ENCODE measurements at regions not wholly inside any gene's neighbourhood (a gene's known extent, or its start where the extent isn't known, plus 50 kb on each side); places are given as distances from the start of the nearest gene placed in this dataset.

DNA sequence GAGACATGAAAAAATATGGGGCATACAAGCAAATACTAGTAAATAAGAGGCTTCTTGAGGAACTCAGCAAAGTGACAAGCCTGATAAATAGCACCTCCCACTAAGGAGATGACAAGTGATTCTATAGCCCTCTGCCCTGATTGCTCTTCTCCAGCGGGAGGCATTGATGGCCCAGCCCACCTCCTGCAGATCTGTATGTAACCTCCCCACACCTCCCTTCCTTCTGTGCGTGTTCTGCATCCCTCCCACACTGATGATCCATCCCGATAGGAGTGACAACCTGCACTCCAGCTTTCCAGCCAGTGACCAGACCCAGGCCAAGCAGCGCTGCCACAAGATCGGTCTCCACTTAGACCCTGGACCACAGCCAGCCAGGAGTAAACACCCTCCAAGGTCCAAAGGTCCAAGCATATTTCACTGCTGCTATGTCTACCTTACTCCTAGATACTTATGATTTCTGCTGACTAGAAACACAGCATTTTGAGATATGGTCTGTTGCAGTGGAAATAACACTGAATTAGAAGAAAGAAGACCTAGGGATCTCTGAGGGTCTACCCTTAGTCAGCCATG, 176.1 kb downstream of the BRINP2 start:
- TF ChIP-seq, protein P1, sequence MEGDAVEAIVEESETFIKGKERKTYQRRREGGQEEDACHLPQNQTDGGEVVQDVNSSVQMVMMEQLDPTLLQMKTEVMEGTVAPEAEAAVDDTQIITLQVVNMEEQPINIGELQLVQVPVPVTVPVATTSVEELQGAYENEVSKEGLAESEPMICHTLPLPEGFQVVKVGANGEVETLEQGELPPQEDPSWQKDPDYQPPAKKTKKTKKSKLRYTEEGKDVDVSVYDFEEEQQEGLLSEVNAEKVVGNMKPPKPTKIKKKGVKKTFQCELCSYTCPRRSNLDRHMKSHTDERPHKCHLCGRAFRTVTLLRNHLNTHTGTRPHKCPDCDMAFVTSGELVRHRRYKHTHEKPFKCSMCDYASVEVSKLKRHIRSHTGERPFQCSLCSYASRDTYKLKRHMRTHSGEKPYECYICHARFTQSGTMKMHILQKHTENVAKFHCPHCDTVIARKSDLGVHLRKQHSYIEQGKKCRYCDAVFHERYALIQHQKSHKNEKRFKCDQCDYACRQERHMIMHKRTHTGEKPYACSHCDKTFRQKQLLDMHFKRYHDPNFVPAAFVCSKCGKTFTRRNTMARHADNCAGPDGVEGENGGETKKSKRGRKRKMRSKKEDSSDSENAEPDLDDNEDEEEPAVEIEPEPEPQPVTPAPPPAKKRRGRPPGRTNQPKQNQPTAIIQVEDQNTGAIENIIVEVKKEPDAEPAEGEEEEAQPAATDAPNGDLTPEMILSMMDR (conservative IDR thresholded peaks at IDR 0.05; ENCODE audit: low read length) = no peak
- no peak for TF ChIP-seq EZH2phosphoT487 (IDR thresholded peaks at IDR 0.05; ENCODE audit: borderline replicate concordance)
